ENCODE measurements at regions not wholly inside any gene's neighbourhood (a gene's known extent, or its start where the extent isn't known, plus 50 kb on each side); places are given as distances from the start of the nearest gene placed in this dataset.

- no peak overlapping the region for H2BK15ac ChIP-seq (ENCODE audit: low read length)
- no peak overlapping the region for H3K4me2 ChIP-seq (ENCODE audit: insufficient read depth in 1 of 2, low read depth in 2 of 2, low read length in 2 of 2)
- H3K14ac ChIP-seq (ENCODE audit: insufficient read length): no peak overlapping the region
- no peak overlapping the region for H2BK5ac ChIP-seq (ENCODE audit: low read depth, low read length)
- H3K56ac ChIP-seq (replicated peaks; ENCODE audit: insufficient read length, low read depth, low read length): no peak overlapping the region
- no peaks in the 10 kb centered on the region for H3K4me1 ChIP-seq (replicated peaks in 1 of 4; ENCODE audit: control insufficient read depth in 3 of 4, insufficient read depth in 4 of 4, low read length in 3 of 4)
- no peaks in the 10 kb centered on the region; a peak in 2 of 7 replicates for H3K27me3 ChIP-seq (replicated peaks in 1 of 4; ENCODE audit: control insufficient read depth in 3 of 4, extremely low read depth in 1 of 4, insufficient read depth in 3 of 4, low read length in 3 of 4)
- ChIA-PET POLR2A (ENCODE audit: partially characterized antibody) (no interaction called here), CTCF (ENCODE audit: partially characterized antibody) (no interaction called here)
- TF ChIP-seq CBX8 (IDR thresholded peaks at IDR 0.05; ENCODE audit: borderline replicate concordance, low read depth, low read length) (no peak), CREB1 (IDR thresholded peaks at IDR 0.05) (no peak), E2F6 (IDR thresholded peaks at IDR 0.05) (no peak), CBX5 (IDR thresholded peaks at IDR 0.05; ENCODE audit: low read depth, low read length) (no peak), RFX5 (IDR thresholded peaks at IDR 0.05; ENCODE audit: borderline replicate concordance, low read depth, low read length) (no peak), ATF3 (IDR thresholded peaks at IDR 0.05; ENCODE audit: insufficient read depth, low read depth, low read length) (no peak)
- no peak overlapping the region for H2BK20ac ChIP-seq (ENCODE audit: low read length)
- H3K9me3 ChIP-seq (ENCODE audit: insufficient read depth in 2 of 2, low read depth in 1 of 2, low read length in 1 of 2): no peaks in the 10 kb centered on the region
- FAIRE-seq (no peak), DNase-seq (ENCODE audit: low read depth in 1 of 2, low spot score in 2 of 2) (no peak)
- H3K18ac ChIP-seq (ENCODE audit: extremely low read depth, low read length): no peak overlapping the region
- no peak overlapping the region for H4K8ac ChIP-seq (ENCODE audit: extremely low read depth, insufficient read depth, low read length)
- no peak overlapping the region for H3K27ac ChIP-seq (ENCODE audit: low read depth, low read length)
- H3K23ac ChIP-seq (ENCODE audit: insufficient read length): no peak overlapping the region
- no peaks in the 10 kb centered on the region; the same call in 1 of the 2 replicates for H3K23me2 ChIP-seq (ENCODE audit: low read depth, low read length)
- H2BK12ac ChIP-seq (ENCODE audit: low read depth, low read length): no peak overlapping the region
- no peak overlapping the region for H3K9ac ChIP-seq (replicated peaks in 1 of 4; ENCODE audit: extremely low read depth in 1 of 4, low read depth in 3 of 4, low read length in 3 of 4)
- no peaks in the 10 kb centered on the region for H4K20me1 ChIP-seq (replicated peaks in 1 of 2; ENCODE audit: control insufficient read depth in 1 of 2, insufficient read depth in 2 of 2, low read length in 2 of 2)
- H3K4ac ChIP-seq (replicated peaks; ENCODE audit: insufficient read length, low read depth, low read length): no peak overlapping the region
- no peak overlapping the region for H2BK120ac ChIP-seq (replicated peaks; ENCODE audit: low read depth, low read length)
- no peaks in the 10 kb centered on the region for H3K79me2 ChIP-seq (ENCODE audit: control insufficient read depth in 1 of 2, insufficient read depth in 2 of 2, low read length in 2 of 2)
- no peak overlapping the region for H3K4me3 ChIP-seq (ENCODE audit: extremely low read depth in 1 of 4, insufficient read depth in 2 of 4, low read depth in 3 of 4, low read length in 4 of 4)
- no peak overlapping the region for H2AFZ ChIP-seq (ENCODE audit: low read length)
- no peak overlapping the region for H2AK5ac ChIP-seq (ENCODE audit: low read depth, low read length)
- H4K5ac ChIP-seq (ENCODE audit: insufficient read length, low read depth, low read length): no peak overlapping the region
- H4K91ac ChIP-seq (replicated peaks; ENCODE audit: insufficient read length, low read length): no peak overlapping the region
- 96% methylated on average over 2 of the region's 2 CpGs; no CpG with 5 or more reads in 1 of the 2 experiments for WGBS, 2 experiments (ENCODE audit: extremely low coverage in 1 of 2, insufficient coverage in 1 of 2, insufficient read length in 1 of 2, insufficient replicate concordance in 2 of 2, low coverage in 1 of 2, low lambda C conversion rate in 2 of 2, missing lambda C conversion rate in 1 of 2)
- no peaks in the 10 kb centered on the region for H3K36me3 ChIP-seq (ENCODE audit: control insufficient read depth in 2 of 4, insufficient read depth in 4 of 4, low read length in 3 of 4)
- no peaks in the 10 kb centered on the region for H3K79me1 ChIP-seq (ENCODE audit: low read depth, low read length)
Observed at GRCh38 chr13:76329866-76330580, 556.2 kb downstream of the KCTD12 start.

Data from H1 (cell line).